Vagina (tissue), 2 donors: ENCODE measurements at regions not wholly inside any gene's neighbourhood (a gene's known extent, or its start where the extent isn't known, plus 50 kb on each side); places are given as distances from the start of the nearest gene placed in this dataset.

ENCODE experiments used
- POLR2AphosphoS5 ChIP-seq, 2 donors: sonication (generic); formaldehyde crosslinking; IDR thresholded peaks; one replicate each; pipeline ENCODE4 v1.9.0; 2017; ENCODE audit warnings: antibody characterized with exemption in 2 of 2, mild to moderate bottlenecking in 2 of 2, low read depth in 1 of 2; ENCODE audit not compliant: insufficient read depth in 1 of 2
- TF ChIP-seq, protein P1 (sequence below), 3 experiments: fragments of 450-650 bp in 2 of 3; fragments of 200-600 bp in 1 of 3; sonication (generic) in 1 of 3; IDR thresholded peaks; one replicate each; pipeline ENCODE4 v1.5.1; 2017 to 2019; ENCODE audit warnings: antibody characterized with exemption in 3 of 3, mild to moderate bottlenecking in 2 of 3, moderate library complexity in 2 of 3

DNA sequence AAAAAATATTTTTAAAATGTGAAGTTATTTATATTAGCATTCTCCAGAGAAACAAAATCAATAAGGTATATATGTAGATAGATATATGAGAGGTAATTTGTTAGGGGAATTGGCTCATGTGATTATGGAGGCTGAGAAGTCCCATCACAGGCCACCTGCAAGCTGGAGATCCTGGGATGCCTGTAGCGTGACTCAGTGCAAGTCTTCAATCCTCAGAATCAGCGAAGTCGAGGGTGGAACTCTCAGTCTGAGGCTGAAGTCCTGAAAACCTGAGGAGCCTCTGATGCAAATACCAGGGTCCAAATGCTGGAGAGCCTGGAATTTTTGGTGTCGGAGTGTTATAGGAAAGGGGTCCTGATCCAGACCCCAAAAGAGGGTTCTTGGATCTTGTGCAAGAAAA, 658.5 kb downstream of the USP25 start:
- TF ChIP-seq, protein P1, sequence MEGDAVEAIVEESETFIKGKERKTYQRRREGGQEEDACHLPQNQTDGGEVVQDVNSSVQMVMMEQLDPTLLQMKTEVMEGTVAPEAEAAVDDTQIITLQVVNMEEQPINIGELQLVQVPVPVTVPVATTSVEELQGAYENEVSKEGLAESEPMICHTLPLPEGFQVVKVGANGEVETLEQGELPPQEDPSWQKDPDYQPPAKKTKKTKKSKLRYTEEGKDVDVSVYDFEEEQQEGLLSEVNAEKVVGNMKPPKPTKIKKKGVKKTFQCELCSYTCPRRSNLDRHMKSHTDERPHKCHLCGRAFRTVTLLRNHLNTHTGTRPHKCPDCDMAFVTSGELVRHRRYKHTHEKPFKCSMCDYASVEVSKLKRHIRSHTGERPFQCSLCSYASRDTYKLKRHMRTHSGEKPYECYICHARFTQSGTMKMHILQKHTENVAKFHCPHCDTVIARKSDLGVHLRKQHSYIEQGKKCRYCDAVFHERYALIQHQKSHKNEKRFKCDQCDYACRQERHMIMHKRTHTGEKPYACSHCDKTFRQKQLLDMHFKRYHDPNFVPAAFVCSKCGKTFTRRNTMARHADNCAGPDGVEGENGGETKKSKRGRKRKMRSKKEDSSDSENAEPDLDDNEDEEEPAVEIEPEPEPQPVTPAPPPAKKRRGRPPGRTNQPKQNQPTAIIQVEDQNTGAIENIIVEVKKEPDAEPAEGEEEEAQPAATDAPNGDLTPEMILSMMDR (IDR thresholded peaks at IDR 0.05) = no peak
- no peak for TF ChIP-seq POLR2AphosphoS5 (IDR thresholded peaks at IDR 0.05; ENCODE audit: insufficient read depth in 1 of 2, low read depth in 1 of 2)
